Right cardiac atrium (tissue), 5 donors: ENCODE measurements at regions not wholly inside any gene's neighbourhood (a gene's known extent, or its start where the extent isn't known, plus 50 kb on each side); places are given as distances from the start of the nearest gene placed in this dataset.

Experiments
- ATAC-seq, 2 donors: fragments of 200-7000 bp; cut with Tn5 transposase; one replicate each; pipeline versions ENCODE4 v1.8.0 to v1.9.1; 2020; ENCODE audit warnings: moderate library complexity in 2 of 2, mild to moderate bottlenecking in 1 of 2
- DNase-seq, 3 donors: peaks; one replicate each; pipeline ENCODE4 v3.0.0-alpha.2; 2020
- H3K27ac ChIP-seq: one replicate; pipeline ENCODE4 v1.5.1; 2013; ENCODE audit warnings: mild to moderate bottlenecking, low read length, control low read depth, moderate library complexity
- H3K27me3 ChIP-seq: one replicate; pipeline ENCODE4 v1.6.1; 2013; ENCODE audit not compliant: control insufficient read depth, insufficient read depth
- H3K4me1 ChIP-seq: one replicate; pipeline ENCODE4 v1.6.1; 2013; ENCODE audit warnings: low read length; ENCODE audit not compliant: control insufficient read depth, insufficient read depth
- H3K4me3 ChIP-seq: one replicate; pipeline ENCODE4 v1.5.1; 2013; ENCODE audit warnings: low read length, control low read depth
- H3K9me3 ChIP-seq: one replicate; pipeline ENCODE4 v1.6.1; 2013; ENCODE audit warnings: low read length; ENCODE audit not compliant: control insufficient read depth
- WGBS: extraction: QIAGEN DNeasy Blood & Tissue Kit; methylation state at CpG from one replicate; pipeline ENCODE4 v1.1.7; 2013; 5-methylcytosine and 5-hydroxymethylcytosine counted together
- intact Hi-C, 4 donors: fragments of 100-400 bp; cut with DNase I; formaldehyde crosslinking; loops; one replicate each; pipeline versions ENCODE4 v1.11.0 to v1.14.0; 2022 to 2023
- donor health status: healthy with polysubstance abuse.
- donor health status: DM: no; HTN: yes; CAD: no.
- donor health status: DM: no; HTN: no; CAD: no.
- donor health status: DM: no; HTN: yes; CAD: no; lungs with severe emphysema.
- donor health status: DM: yes; HTN: yes; CAD: no.

DNA sequence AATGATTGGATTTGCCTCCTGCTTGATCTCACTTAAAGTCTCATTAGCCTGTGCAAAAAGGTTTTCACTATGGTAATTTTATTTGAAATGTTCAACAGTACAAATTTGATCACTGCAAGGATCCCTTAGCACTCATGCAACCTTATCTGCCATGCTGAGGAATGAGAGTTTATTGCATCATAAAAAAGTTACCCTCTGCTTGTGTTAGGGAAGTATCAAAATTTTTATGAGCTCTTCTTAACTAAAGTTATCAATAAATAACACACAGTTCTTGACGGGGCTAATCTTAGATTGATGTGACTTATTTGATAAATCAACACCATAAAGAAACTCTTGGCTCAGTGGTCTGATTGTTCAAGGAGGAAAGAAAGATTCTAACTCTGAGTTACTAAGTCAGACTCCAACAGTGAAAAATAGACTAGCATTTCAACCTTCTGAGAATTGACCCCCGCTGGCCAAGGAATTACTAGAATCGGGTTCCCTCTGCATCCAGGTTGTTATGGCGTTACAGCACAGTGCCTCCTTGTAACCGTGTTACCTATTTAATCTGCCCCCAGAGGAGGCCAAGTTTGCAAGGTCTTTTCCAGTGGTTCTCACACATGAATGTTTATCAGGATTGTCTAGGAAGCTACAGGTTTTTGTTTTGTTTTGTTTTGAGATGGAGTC lies 259.7 kb downstream of the CDCA7 start:
- Histone ChIP-seq H3K4me1 (no peaks in the 10 kb centered on the region), H3K4me3 (no peak overlapping the region), H3K27ac (no peak overlapping the region), H3K9me3 (no peaks in the 10 kb centered on the region), H3K27me3 (no peaks in the 10 kb centered on the region)
- 73% methylated on average over 5 of the region's 5 CpGs for WGBS
- intact Hi-C loops = no loop called here
- no peak for DNase-seq
- ATAC-seq = no peak

DNA sequence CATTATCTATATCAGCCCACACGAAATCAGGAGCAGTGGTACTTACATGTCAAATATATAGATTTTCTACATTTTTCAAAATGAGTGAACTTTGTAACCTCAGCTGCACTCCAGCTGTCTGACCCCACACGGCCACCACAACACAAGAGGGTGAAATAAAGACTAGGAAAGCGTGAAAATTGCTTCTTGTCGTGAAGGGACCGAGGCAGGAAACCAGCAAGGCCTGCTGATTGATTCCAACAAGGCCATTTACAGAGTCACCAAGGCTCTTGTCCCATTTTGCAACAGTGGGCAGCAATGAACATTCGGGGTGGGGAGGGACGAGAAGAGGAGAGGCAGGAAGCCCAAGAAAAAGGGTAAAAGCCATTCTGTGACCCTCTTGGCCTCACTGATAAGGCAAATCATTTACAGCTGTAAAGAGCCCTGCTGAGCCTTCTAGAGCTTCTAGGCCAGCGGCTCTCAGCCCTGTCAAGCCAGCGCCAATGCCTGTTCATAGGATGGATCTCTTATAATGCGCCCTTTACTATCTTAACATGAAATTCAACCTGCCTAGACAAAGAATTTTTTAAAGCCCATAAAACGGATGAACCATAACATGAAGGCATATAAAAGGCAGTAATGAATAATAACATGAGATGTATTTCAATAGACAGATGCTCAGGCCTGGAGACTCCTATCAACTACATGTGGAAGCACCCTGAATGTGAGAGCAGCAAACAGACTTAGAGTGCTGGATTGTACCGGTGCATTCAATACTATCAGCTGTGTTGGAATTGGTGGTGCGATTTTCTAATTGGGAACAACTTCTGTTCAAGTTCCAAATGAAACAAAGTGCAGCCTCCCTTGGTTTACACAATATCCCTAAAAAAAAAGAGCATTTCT lies 269.0 kb downstream of the CDCA7 start:
- WGBS = 70% methylated on average over 13 of the region's 13 CpGs
- H3K27ac ChIP-seq = no peak overlapping the region
- no peaks in the 10 kb centered on the region for H3K4me1 ChIP-seq
- DNase-seq = no peak
- H3K9me3 ChIP-seq = no peaks in the 10 kb centered on the region
- intact Hi-C loops = no loop called here
- ATAC-seq = no peak
- H3K4me3 ChIP-seq = no peak overlapping the region
- H3K27me3 ChIP-seq = no peaks in the 10 kb centered on the region

DNA sequence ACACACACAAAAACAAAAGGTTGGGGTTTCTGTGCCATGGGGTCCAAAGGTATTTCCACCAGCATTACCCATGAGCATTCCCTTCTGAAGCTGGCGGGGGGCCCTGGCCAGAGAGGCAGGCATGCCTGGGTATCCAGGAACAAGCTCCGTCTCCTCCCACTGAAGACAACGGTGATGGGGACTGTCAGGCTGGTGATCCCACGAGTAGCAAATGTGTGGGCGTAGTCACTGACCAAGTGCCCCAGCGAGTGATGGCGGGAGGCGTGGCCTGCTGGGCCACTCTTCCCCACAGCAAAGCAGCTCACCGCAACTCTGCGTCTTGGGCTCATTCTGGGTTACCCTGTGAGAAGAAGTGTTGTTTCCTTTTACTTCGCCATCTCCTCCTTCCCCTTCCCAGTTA lies 270.6 kb downstream of the CDCA7 start:
- 89% methylated on average over 11 of the region's 11 CpGs for whole genome bisulfite sequencing
- intact Hi-C loops = no loop called here

DNA sequence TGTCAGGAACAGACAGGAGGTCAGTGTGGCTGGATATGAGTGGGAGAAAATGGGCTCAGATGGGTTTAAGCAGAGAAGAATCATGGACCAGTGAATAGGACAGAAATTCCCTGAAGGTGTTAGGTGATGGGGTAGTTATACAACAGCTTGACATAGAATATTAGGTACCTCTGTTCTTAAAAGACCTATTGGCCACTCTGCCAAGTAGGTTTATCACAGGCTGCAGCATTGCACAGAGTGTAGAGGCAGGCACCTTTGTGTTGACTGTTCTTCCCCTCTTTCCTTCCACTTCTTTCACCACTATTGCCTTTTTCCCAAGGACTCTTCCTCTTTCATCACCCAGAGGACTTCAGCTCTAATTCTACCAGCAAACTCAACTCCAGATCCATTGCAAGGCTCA lies 274.4 kb downstream of the CDCA7 start:
- H3K27ac ChIP-seq = no peak overlapping the region
- ATAC-seq = no peak
- H3K27me3 ChIP-seq = no peaks in the 10 kb centered on the region
- H3K9me3 ChIP-seq = no peaks in the 10 kb centered on the region
- intact Hi-C loops = no loop called here
- H3K4me3 ChIP-seq = no peak overlapping the region
- no peak for DNase-seq
- H3K4me1 ChIP-seq = no peaks in the 10 kb centered on the region

More for the DNA sequence above, 270.6 kb downstream of the CDCA7 start:
- no peak overlapping the region for H3K27ac ChIP-seq
- ATAC-seq = no peak
- DNase-seq = no peak
- H3K4me1 ChIP-seq = no peaks in the 10 kb centered on the region
- H3K9me3 ChIP-seq = no peaks in the 10 kb centered on the region
- H3K4me3 ChIP-seq = no peak overlapping the region
- no peaks in the 10 kb centered on the region for H3K27me3 ChIP-seq

DNA sequence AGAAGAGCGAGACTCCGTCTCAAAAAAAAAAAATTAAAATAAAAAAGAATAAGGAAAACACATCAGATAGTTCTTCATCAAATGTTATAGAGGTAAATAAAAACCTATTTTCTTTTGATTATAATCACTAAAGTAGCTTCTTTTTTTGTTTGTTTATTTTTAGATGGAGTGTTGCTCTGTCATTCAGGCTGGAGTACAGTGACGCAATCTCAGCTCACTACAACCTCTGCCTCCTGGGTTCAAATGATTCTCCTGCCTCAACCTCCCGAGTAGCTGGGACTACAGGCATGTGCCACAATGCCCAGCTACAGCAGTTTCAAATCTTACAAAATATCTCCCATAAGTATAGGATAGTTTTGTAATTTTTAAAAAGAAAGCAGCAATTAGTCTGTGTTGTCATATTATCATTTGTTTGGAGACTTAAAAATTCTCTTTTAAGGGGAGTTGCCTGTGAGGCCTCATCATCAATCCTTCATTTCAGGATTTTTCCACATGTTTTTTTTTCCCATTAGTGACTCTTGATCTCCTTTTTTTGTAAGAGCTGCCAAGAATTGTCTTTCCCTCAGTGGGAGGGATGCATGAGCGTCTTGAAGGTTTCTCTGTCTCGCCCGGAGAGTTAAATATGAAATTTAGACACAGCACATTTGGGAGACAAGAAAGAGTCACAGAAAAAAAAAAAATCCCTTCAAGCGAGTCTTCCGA lies 275.9 kb downstream of the CDCA7 start:
- 62% methylated on average over 9 of the region's 9 CpGs for WGBS
- Histone ChIP-seq H3K27me3 (no peaks in the 10 kb centered on the region), H3K9me3 (no peaks in the 10 kb centered on the region), H3K4me3 (no peak overlapping the region), H3K27ac (no peak overlapping the region), H3K4me1 (no peaks in the 10 kb centered on the region)
- intact Hi-C loops = no loop called here
- no peak for DNase-seq
- no peak for ATAC-seq

DNA sequence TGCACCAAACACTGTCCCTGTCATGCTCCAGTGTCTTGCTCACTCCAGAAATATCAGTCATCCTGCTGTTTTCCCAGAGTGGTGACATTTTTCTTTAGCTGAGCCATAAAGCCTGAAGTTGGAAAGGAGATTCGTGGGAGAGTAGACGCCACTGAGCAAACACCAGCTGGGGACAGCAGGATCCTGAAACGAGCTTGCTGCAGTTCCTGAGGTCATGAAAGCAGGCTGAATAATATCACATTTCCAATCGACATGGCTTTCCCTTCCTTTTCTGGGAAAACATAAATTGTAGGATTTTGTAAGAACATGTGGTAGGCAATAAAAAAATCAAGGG lies 276.4 kb downstream of the CDCA7 start:
- peak in 2 of 3 donors; percentile 17 to 42 for DNase-seq
- H3K27me3 ChIP-seq = no peaks in the 10 kb centered on the region
- H3K27ac ChIP-seq = no peak overlapping the region
- H3K4me1 ChIP-seq = no peaks in the 10 kb centered on the region
- intact Hi-C loops = no loop called here
- no peaks in the 10 kb centered on the region for H3K9me3 ChIP-seq
- no peak overlapping the region for H3K4me3 ChIP-seq
- ATAC-seq = peak; percentile 50 to 51
- WGBS = 15% methylated on average over 4 of the region's 4 CpGs

DNA sequence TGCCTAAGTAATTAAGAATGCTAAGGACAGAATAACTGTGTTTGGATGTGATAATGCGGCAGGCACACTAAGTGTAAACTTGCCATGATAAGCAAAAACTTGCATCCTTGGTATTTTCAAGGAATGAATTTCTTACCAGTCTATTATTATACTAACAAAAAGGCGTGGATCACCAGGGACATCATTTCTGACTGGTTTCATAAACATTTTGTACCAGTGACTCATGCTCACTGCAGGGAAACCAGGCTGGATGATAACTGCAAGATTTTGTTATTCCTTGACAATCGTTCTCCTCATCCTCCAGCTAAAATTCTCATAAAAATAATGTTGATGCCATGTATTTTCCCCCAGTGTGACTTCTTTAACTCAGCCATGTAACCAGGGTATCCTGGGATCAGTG lies 289.5 kb downstream of the CDCA7 start:
- Histone ChIP-seq H3K4me1 (no peaks in the 10 kb centered on the region), H3K9me3 (no peaks in the 10 kb centered on the region), H3K4me3 (no peak overlapping the region), H3K27ac (no peak overlapping the region), H3K27me3 (no peaks in the 10 kb centered on the region)
- DNase-seq (no peak), ATAC-seq (no peak)
- WGBS = 78% methylated on average over 3 of the region's 3 CpGs
- intact Hi-C loops = no loop called here

DNA sequence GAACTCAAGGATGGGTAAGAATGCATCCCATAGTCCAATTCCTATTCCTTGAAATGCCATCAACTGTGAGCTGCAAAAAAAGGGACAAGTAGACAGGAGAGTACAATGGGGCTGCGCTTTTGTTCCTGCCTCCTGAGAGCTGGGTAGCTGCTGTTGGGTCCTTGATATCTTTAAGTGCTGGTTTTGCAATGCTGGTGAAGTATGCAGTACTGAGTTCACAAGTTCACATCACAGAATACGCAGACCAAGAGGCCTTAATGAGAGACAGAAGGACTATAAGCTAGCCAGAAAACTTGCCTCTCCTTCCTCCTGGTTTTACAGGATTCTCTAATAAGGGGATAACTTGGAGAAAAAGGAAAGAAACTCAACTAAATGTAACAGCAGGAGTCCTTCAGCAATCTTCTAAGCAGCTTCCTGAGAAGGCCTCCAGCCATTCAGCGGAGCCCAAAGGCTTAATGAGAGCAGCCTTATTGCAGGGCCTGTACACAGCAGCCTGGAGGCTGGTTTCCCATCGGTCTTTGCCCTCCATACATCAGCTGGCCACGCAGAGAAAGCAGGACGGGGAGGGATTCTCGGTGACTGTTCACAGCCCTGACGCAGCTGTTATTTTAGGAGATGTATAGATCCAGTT lies 293.1 kb downstream of the CDCA7 start:
- DNase-seq (no peak), ATAC-seq (peak in 1 of 2 donors; percentile 51)
- intact Hi-C loops = no loop called here
- H3K4me1 ChIP-seq = no peaks in the 10 kb centered on the region
- no peaks in the 10 kb centered on the region for H3K9me3 ChIP-seq
- no peak overlapping the region for H3K4me3 ChIP-seq
- H3K27me3 ChIP-seq = no peaks in the 10 kb centered on the region
- 74% methylated on average over 8 of the region's 8 CpGs for WGBS
- H3K27ac ChIP-seq = no peak overlapping the region

DNA sequence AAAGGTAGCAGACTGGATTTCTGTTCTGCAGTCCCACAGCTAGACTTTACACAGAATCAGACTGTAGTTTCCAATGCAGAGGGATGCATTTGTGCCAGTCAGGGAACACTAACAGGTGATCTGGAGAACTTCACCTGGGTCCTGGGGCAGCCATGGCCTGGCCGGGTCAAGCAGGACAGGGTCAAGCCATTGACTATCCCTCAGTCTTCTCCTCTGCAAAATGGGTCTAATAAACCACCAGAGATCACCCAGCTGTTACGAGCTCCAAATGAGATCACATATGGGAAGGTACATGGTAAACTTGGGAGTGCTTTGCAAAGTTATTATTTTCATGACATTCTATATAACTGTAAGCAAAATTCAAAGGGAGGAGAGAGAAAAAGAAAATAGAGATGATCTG lies 294.1 kb downstream of the CDCA7 start:
- ATAC-seq (no peak), DNase-seq (no peak)
- H3K4me3 ChIP-seq = no peak overlapping the region
- no peaks in the 10 kb centered on the region for H3K4me1 ChIP-seq
- no peaks in the 10 kb centered on the region for H3K9me3 ChIP-seq
- no peak overlapping the region for H3K27ac ChIP-seq
- intact Hi-C loops = no loop called here
- no peaks in the 10 kb centered on the region for H3K27me3 ChIP-seq
- WGBS = 90% methylated on average over 2 of the region's 2 CpGs

DNA sequence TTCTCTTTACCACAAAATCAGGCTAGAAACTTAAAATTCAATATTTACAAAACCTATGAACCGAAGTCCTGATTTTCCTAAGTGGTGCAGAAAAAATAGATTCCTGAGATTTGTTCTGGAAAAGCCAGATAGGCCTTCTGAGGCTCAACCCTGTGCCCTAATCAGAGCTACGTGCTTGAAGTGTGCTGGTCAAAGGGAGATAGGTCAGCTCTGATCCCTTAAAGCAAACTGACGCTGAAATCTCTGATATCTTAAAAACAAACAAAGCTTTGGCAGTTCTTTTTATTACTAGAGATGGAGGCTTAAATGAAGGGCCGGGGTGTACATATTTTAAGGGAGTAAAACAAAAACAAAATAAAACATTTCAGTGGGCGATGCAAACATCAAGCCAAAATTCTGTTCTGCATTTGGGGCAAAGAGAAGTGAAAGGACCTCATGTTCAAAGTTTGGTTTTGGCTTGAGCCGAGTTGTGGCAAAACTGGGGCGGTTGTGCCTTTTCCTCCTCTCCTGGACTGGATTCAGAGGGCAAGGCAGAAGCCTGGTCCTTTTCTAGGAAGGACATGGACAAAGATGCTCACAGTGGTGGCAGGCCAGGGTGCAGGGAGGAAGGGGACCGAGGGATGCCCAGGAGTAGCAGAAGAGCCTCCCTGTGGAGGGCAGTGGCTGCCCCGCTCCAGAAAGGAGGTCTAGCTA lies 295.0 kb downstream of the CDCA7 start:
- Histone ChIP-seq H3K4me3 (no peak overlapping the region), H3K27me3 (no peaks in the 10 kb centered on the region), H3K27ac (no peak overlapping the region), H3K4me1 (no peaks in the 10 kb centered on the region), H3K9me3 (no peaks in the 10 kb centered on the region)
- ATAC-seq (peak; percentile 42 to 62), DNase-seq (peak in 2 of 3 donors; percentile 35 to 50)
- intact Hi-C loops = no loop called here
- WGBS = 51% methylated on average over 9 of the region's 9 CpGs
